ENCODE measurements at regions not wholly inside any gene's neighbourhood (a gene's known extent, or its start where the extent isn't known, plus 50 kb on each side); places are given as distances from the start of the nearest gene placed in this dataset.
"Not testable (repeated sequence)": the region's sequence is repeated elsewhere in the genome, so short reads cannot be mapped to it uniquely, and the experiment has no call there.

DNA sequence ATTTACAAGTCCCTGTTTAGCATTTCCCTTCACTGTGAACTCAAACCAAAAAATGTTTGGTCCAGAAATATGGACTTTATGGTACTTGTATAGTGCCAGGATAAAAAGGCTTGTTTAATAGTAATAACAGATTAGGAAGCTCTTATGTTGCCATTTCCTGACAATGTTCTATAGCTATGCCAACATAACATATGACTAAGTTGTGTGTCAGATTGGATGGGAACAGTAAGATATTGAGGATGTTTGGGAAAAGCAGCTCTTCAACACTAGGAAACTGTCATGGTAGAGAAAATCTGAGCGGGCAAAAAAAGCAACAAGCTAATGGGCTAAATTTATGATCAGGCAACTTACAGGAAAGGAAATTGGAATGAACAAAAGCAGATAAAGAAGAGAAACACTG lies 287.1 kb upstream of the ADGRL4 start:
- no peak for DNase-seq (ENCODE audit: low spot score)

GRCh38 chr1:79290927-79291474 lies 284.5 kb upstream of the ADGRL4 start:
- DNase-seq (ENCODE audit: low spot score), result no peak

DNA sequence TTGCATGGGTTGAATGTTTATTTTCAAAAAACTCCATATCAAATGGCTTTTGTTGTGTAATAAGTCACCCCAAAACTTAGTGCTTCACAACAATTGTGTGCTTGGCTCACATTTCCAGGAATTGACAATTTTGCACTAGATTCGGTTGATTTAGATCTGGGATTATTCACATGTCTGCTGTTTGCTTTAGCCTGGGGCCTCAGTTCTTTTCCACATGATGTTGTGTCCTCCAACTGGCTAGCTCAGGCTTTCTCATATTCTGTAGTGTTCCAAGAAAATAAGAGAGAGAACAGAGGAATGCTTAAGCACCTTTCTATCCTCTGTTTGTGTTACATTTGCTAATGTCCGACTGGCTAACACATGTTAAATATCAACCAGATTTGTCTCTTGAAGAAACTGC lies 281.5 kb upstream of the ADGRL4 start:
- no peak for DNase-seq (ENCODE audit: low spot score)

- no peak for DNase-seq (ENCODE audit: low spot score)
Observed at GRCh38 chr1:79285667-79286066, 279.1 kb upstream of the ADGRL4 start.

DNA sequence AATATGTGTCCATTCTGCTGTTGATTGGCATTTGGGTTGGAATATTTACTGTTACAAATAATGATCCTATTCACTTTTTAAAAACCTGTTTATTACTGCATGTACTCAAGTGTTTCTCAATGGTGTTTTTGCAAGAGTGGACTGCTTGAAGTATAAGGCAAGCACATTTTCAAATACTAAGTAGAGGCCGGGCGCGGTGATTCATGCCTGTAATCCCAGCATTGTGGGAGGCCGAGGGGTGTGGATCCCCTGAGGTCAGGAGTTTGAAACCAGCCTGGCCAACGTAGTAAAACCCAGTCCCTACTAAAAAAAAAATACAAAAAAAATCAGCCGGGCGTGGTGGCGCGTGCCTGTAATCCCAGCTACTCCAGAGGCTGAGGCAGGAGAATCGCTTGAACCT lies 276.9 kb upstream of the ADGRL4 start:
- no peak for DNase-seq (ENCODE audit: low spot score)

DNA sequence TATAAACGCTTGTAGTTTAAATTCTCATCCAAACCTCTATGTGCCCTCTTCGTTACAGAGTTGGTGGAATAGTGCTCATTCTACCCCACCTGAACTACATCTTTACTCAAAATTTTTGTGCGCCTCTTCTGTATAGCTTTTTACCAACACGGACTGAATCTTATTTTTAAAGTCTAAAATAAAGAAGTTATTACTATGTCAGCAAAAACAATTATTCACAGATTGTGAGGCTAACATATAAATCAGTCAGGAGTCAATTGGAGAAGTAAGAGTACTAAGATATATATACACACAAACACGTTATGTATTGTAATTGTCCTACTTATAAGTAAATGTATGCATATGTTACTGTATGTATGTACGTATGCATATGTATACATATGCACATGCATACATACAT lies 274.9 kb upstream of the ADGRL4 start:
- no peak for DNase-seq (ENCODE audit: low spot score)

- no peak for DNase-seq (ENCODE audit: low spot score)
Observed at GRCh38 chr1:79271759-79272158, 265.2 kb upstream of the ADGRL4 start.

DNA sequence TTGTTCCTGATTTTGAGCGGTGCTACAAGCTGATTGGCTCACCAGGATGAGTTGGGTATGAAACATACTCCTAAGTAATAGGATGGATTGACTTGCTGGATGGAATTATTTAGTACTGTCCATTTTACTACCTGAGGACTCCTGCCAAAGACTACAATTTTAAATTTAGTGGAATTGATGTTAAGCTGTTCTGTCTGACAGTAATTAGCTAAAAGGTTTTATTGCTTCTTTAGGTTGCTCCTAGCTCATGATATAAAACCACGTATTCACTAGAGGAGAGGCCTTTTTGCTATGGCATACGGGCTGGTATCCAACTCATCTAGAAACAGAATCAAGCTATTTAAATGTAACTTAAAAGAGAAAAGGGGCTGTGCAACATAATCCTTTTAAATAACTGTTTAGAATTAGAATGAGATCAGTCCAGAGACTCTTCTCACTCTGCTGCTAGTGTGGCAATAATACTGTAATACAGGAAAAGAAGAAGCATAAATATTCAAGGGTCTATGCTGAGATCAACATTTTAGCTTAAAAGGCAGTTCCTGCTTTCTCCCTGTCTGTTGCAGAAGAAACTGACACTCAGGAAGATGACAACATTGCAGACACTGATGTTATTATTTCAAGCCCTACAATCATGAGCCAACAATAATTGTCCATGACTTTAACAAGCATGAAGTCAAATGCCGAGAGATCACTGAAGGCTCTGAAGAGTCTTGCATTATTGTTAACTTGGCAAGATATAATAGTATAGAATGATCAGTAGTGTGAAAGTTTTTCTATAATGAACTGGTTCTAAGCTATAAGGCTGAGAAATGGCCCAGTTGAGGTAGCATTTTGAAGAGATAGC lies 258.7 kb upstream of the ADGRL4 start:
- DNase-seq (ENCODE audit: low spot score), result no peak

GRCh38 chr1:79264285-79264684 lies 257.8 kb upstream of the ADGRL4 start:
- no peak for DNase-seq (ENCODE audit: low spot score)

DNA sequence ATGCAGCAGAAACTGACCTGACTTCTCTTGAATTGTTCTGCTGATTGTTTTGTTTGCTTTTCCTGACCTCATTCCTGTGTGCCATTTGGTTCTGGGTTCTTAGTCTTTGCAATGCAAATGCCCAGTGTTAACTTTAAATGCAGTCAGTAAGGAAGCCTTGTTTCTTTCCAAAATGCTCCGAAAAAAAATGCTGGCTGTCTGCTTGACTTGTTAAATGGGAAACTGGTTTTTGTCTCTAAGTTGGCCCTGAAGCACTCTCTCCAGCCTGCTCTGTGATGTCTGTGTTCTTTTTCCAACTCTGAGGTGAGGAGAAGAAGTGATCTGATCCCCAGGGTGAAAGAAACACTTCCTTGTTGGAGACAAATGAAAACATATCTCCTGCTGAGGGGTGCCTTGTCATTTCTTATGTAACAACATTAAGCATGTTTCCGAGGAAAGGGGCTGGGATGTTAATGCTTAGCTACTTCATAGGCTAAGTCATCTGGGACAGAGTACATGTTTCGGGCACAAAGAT lies 256.3 kb upstream of the ADGRL4 start:
- no peak for DNase-seq (ENCODE audit: low spot score)

DNA sequence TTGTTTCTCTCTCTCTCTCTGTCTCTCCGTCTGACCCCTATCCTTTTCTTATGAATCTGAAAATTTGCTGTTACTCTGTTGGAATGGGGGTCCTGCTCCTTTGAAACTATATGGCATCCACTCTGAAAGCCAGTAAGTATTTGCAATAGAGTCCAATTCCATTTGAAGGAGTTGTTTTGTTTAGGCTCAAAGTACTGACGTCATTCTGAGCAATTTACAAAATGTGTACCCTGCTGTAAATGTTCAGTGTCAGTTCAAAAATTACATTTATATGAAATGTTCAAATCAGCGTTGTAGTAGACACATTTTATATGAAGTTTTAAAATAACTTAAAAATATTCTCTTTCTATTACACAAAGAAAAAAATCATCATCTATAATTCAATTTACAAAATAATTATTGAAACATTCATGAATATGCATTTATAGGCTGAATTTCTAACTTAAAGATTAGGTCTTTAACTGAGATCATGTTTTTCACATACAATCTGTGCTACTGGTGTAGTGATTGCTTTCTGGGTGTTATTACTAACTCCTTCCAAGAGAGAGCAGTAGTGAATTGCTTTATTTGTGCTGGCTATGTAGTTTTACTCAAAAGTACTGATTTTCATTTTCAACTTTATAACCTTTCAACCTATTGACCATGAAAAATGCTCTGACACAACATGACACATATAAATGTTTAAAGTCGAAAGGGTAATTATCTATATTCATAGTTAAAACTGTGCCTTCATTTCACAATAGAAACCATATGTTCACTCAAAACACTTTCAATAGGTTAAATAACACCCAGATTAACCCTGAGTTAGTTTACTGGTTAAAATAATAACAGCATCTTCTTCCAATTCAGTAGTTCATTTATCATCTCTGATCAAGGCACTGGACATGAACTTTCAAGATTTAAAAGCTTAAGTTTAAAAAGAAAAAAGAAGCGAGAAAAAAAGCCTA lies 253.1 kb upstream of the ADGRL4 start:
- no peak for DNase-seq (ENCODE audit: low spot score)

- DNase-seq (ENCODE audit: low spot score), result no peak
Observed at GRCh38 chr1:79255421-79255820, 248.9 kb upstream of the ADGRL4 start.

GRCh38 chr1:79252598-79252997 lies 246.1 kb upstream of the ADGRL4 start:
- DNase-seq (ENCODE audit: low spot score), result no peak

DNA sequence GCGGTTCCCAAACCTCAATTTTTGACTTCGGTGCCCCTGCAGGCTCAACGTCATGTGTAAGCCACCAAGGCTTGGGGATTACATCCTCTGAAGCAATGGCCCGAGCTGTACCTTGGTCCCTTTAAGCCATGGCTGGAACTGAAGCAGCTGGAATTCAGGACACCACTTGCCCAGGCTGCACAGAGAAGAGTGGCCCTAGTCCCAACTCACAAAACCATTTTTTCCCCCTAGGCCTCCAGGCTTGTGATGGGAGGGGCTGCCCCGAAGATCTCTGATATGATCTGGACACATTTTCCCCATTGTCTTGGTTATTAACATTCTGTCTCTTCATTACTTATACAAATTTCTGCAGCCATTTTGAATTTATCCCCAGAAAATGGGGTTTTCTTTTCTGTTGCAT lies 233.3 kb upstream of the ADGRL4 start:
- no peak for DNase-seq (ENCODE audit: low spot score)

DNA sequence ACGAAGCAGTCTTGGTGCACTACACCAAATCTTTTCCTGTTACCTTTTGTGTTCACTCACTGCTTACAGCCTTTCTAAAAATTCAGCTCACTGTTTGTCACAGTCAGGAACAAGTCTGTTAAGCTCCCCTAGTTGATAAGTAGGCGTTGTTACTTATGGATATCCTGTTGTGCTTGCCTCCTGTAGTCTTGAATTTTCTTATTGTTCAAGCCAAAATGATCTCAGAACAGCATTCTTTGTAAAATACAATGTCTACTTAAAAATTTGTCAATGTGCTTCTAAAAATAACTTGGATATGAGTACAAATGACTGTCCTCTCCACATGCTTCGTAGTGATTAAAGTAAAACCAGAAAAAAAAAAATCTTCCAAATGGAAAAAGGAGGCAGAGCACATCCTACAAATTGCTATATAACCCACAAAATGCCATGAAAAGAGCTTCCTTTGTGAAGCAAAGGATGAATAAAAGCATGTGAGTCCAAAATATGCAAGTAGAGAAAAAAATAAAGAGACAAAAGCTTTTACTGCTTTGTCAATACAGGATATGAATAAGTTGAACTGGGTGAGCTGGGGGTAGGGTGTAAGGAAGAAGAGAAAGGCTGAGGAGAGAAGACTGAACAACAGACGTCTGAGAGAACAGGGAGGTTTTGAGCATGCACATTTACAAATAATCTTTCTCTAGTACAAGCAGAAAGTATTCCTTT lies 228.9 kb upstream of the ADGRL4 start:
- DNase-seq (ENCODE audit: low spot score), result no peak

DNA sequence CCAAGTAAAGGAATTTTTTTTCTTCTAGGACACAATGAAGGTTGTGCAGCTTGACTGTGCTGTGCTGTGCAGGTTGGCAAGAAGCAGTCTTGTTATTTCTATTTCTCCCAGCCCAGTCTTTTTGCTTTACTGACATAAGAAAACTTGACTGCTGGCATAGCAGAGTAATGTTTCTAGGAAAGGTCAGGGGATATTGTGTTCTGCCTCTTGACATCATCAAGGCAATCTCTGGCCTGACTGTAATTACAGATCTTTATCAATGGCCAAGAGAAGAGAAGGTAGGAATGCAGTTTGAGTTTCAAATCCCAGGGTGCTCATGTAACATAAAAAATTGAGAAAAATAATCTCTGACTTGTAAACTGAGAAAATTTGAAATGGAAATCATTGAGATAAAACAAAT lies 226.3 kb upstream of the ADGRL4 start:
- DNase-seq (ENCODE audit: low spot score), result no peak

DNA sequence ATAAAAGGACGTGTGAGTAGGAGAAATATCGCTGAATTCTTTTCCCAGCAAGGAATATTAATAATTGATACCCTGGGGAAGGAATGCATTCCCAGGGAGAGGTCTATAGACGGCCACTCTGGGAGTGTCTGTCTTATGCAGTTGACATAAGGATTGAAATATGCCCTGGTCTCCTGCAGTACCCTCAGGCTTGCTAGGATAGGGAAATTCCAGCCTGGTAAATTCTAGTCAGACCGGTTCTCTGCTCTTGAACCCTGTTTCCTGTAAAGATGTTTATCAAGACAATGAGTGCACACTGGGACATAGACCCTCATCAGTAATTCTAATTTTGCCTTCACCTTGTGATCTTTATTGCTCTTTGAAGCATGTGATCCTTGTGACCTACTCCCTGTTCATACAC lies 224.2 kb upstream of the ADGRL4 start:
- DNase-seq (ENCODE audit: low spot score), result not testable (repeated sequence)

GRCh38 chr1:79226963-79227362 lies 220.4 kb upstream of the ADGRL4 start:
- DNase-seq (ENCODE audit: low spot score), result no peak

GRCh38 chr1:79224537-79224936 lies 218.0 kb upstream of the ADGRL4 start:
- DNase-seq (ENCODE audit: low spot score), result no peak

DNA sequence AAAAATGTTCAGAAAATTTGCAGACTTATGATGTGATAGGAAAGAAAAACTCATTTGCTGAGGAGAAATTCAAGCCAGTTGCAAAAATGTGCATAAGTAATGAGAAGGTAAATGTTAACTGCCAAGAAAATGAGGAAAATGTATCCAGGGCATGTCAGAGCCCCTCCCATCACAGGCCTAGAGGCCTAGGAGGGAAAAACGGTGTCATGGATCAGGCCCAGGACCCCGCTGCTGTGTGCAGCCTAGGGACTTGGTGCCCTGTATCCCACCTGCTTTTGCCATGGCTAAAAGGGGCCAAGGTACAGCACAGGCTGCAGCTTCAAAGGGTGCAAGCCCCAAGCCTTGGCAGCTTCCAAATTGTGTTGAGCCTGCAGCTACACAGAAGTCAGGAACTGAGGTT lies 214.0 kb upstream of the ADGRL4 start:
- no peak for DNase-seq (ENCODE audit: low spot score)

GRCh38 chr1:79215311-79215710 lies 208.8 kb upstream of the ADGRL4 start:
- no peak for DNase-seq (ENCODE audit: low spot score)

DNA sequence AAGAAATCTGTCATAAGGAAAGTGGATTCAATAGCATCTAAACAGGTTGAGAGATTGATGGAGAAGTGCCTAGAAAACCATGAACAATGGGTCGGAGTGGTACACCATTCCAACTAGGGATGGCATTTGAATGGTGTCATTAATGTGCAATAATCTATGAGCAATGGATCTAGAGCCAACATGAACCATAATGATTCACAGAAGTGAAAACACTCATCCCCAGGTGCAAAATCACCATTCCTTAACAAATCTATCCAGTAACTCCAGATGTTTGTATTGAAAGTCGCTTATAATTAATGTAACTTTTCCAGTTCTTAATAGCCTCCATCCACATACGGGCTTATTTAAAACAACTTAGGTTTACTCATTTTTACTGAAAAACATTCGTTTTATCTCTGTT lies 201.3 kb upstream of the ADGRL4 start:
- no peak for DNase-seq (ENCODE audit: low spot score)

All from Ammon's horn (tissue), 1 donor.